ENCODE measurements at regions not wholly inside any gene's neighbourhood (a gene's known extent, or its start where the extent isn't known, plus 50 kb on each side); places are given as distances from the start of the nearest gene placed in this dataset.

DNA sequence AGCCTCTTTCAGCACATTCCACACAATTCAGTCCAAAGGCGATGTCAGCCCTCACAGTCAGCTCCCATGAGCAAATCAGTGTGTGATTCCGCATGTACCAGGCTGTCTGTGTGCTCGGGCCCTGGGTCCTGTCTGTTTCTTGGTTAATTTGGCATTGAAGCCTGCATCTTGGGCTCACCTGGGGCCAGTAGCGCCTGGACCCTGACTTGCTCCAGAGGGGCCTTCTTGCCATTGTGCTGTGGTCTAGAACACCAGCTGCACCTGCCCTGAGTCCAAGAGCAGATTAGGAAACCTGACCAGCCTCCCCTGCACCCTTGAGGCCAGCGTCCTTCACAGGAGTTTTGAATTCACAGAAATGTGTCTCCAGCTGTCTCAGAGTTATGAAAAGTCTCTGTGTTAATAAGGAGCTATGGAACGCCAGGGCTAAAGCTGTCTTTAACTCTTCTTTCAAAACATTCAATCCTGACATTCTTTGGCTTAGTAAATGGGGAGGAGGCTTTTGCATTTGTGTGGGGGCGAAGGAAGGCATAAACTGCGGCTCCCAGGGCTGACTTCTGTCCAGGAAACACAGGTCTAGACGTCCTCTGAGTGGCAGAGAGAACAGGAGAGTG is 102.2 kb downstream of the ARF6 start:
- TF ChIP-seq POLR2A (IDR thresholded peaks at IDR 0.05; ENCODE audit: low read depth, low read length) (no peak), TAF1 (IDR thresholded peaks at IDR 0.05; ENCODE audit: borderline replicate concordance, low read depth, low read length) (no peak)
